GM12878 (cell line): ENCODE measurements at regions not wholly inside any gene's neighbourhood (a gene's known extent, or its start where the extent isn't known, plus 50 kb on each side); places are given as distances from the start of the nearest gene placed in this dataset.

ENCODE experiments used
- ATAC-seq: fragments of 200-7000 bp; cut with Tn5 transposase; 3 replicates; pipeline ENCODE4 v1.9.1; 2020; ENCODE audit warnings: mild to moderate bottlenecking, moderate library complexity
- BruUV-seq: library from RNA; stranded (reverse); fragments of 400-500 nt; replicated peaks from 2 replicates; lab custom pipeline; 2021; lab: Mats Ljungman, UMichigan
- CTCF ChIA-PET: fragments of 300-600 bp; sonication (Branson Sonifier 250); formaldehyde crosslinking; extraction: SDS; loops from one replicate; lab custom pipeline; 2021; ENCODE audit warnings: inconsistent platforms; lab: Yijun Ruan, JAX
- POLR2A ChIA-PET: fragments of 350-600 bp; formaldehyde crosslinking; extraction: SDS; loops from one replicate; lab custom pipeline; 2021; ENCODE audit warnings: inconsistent platforms; lab: Charles Lee
- RAD21 ChIA-PET: fragments of 300-600 bp; sonication (Branson Sonifier 250); formaldehyde crosslinking; loops from one replicate; lab custom pipeline; 2023; ENCODE audit warnings: antibody characterized with exemption; ENCODE audit not compliant: unreplicated experiment; lab: Charles Lee
- SMC1A ChIA-PET: fragments of 300-600 bp; sonication (Branson Sonifier 250); formaldehyde crosslinking; loops from one replicate; lab custom pipeline; 2023; ENCODE audit not compliant: unreplicated experiment, uncharacterized antibody; lab: Charles Lee
- DNase-seq: peaks from one replicate; pipeline ENCODE4 v3.0.0-alpha.2; 2011; ENCODE audit warnings: low read depth, low spot score
- FAIRE-seq: peaks from 3 replicates; lab custom pipeline; 2011; peaks lifted over from hg19 to GRCh38; lab: Jason Lieb, UNC
- H2AFZ ChIP-seq: 2 replicates; pipeline ENCODE4 v1.6.0; 2011; ENCODE audit warnings: low read depth, low read length, control low read depth; ENCODE audit not compliant: control insufficient read depth
- H3K27ac ChIP-seq: 2 replicates; pipeline ENCODE4 v1.5.1; 2011; ENCODE audit warnings: control low read depth; ENCODE audit not compliant: control insufficient read depth, insufficient read depth
- H3K27me3 ChIP-seq, 2 experiments: replicated peaks in 1 of 2; 2 replicates each; pipeline versions ENCODE4 v1.6.0 to v1.6.1; 2011; ENCODE audit warnings: low read length in 1 of 2; ENCODE audit not compliant: control insufficient read depth in 2 of 2, insufficient read depth in 2 of 2
- H3K36me3 ChIP-seq, 2 experiments: 2 replicates each; pipeline ENCODE4 v1.5.1; 2011; ENCODE audit warnings: low read length in 1 of 2; ENCODE audit not compliant: control insufficient read depth in 2 of 2, insufficient read depth in 2 of 2
- H3K4me1 ChIP-seq: 2 replicates; pipeline ENCODE4 v1.6.1; 2011; ENCODE audit warnings: mild to moderate bottlenecking, low read length, moderate library complexity, mixed read lengths; ENCODE audit not compliant: control insufficient read depth, insufficient read depth
- H3K4me2 ChIP-seq: 2 replicates; pipeline ENCODE4 v1.6.0; 2011; ENCODE audit warnings: control low read depth; ENCODE audit not compliant: control insufficient read depth, insufficient read depth
- H3K4me3 ChIP-seq: fragments of 200-600 bp; sonication (generic); 2 replicates; pipeline ENCODE4 v1.5.1; 2016
- H3K79me2 ChIP-seq: 2 replicates; pipeline ENCODE4 v1.6.0; 2011; ENCODE audit warnings: low read length; ENCODE audit not compliant: control insufficient read depth, insufficient read depth
- H3K9ac ChIP-seq: 2 replicates; pipeline ENCODE4 v1.8.0; 2011; ENCODE audit warnings: low read length, control low read depth, mixed read lengths; ENCODE audit not compliant: control insufficient read depth, insufficient read depth
- H3K9me3 ChIP-seq: replicated peaks from 3 replicates; pipeline ENCODE4 v1.5.1; 2011; ENCODE audit warnings: mild to moderate bottlenecking, low read length; ENCODE audit not compliant: control insufficient read depth, insufficient read depth
- H4K20me1 ChIP-seq: 2 replicates; pipeline ENCODE4 v1.6.0; 2011; ENCODE audit not compliant: control insufficient read depth, insufficient read depth
- BCL11A ChIP-seq: IDR thresholded peaks from 2 replicates; pipeline ENCODE4 v1.6.1; 2011; ENCODE audit warnings: low read depth, low read length
- CUX1 ChIP-seq: IDR thresholded peaks from 2 replicates; pipeline ENCODE4 v1.6.1; 2012; ENCODE audit warnings: improper control_type of control experiment, low read depth, low read length; ENCODE audit not compliant: insufficient replicate concordance
- MTA2 ChIP-seq: fragments of 450-650 bp; IDR thresholded peaks from 2 replicates; pipeline ENCODE4 v1.6.1; 2016; ENCODE audit warnings: low read depth, mild to moderate bottlenecking, moderate library complexity
- PRDM15 ChIP-seq: fragments of 450-650 bp; formaldehyde crosslinking; IDR thresholded peaks from 2 replicates; pipeline ENCODE4 v1.4.0; 2020; ENCODE audit warnings: mild to moderate bottlenecking, moderate library complexity
- RB1 ChIP-seq: fragments of 450-650 bp; formaldehyde crosslinking; IDR thresholded peaks from 2 replicates; pipeline ENCODE4 v1.6.1; 2017; ENCODE audit warnings: mild to moderate bottlenecking, borderline replicate concordance
- REST ChIP-seq: IDR thresholded peaks from 2 replicates; pipeline ENCODE4 v1.6.1; 2012; ENCODE audit warnings: mild to moderate bottlenecking, low read depth, low read length
- STAT1 ChIP-seq: fragments of 450-650 bp; conservative IDR thresholded peaks from 2 replicates; pipeline ENCODE4 v1.6.1; 2014; ENCODE audit warnings: antibody characterized with exemption, mild to moderate bottlenecking
- USF1 ChIP-seq: IDR thresholded peaks from 2 replicates; pipeline ENCODE4 v1.6.1; 2011; ENCODE audit warnings: borderline replicate concordance, low read depth, mild to moderate bottlenecking, moderate library complexity, mixed read lengths, low read length; ENCODE audit not compliant: insufficient read depth; ENCODE audit errors: extremely low read length
- WGBS: methylation state at CpG from one replicate; pipeline ENCODE4 v1.1.6; 2016; ENCODE audit warnings: low lambda C conversion rate; ENCODE audit not compliant: insufficient replicate concordance, insufficient coverage; ENCODE audit errors: missing lambda C conversion rate; 5-methylcytosine and 5-hydroxymethylcytosine counted together
- in situ Hi-C: fragments of 300-500 bp; cut with MboI; formaldehyde crosslinking; loops from 9 replicates; pipeline ENCODE4 v1.14.3; 2018; ENCODE audit warnings: mixed read lengths
- intact Hi-C: fragments of 100-400 bp; cut with micrococcal nuclease; formaldehyde crosslinking; loops from one replicate; pipeline ENCODE4 v1.14.2; 2022; ENCODE audit not compliant: unreplicated experiment

- no peak overlapping the region for H3K27ac ChIP-seq
- no peaks in the 10 kb centered on the region for H3K79me2 ChIP-seq
- ATAC-seq: no peak
- H3K4me3 ChIP-seq: no peak overlapping the region
- H3K9ac ChIP-seq: no peak overlapping the region
- SMC1A ChIA-PET: interaction anchor here (1.1 to 1.7 kb wide), 4 partner anchors 9 to 445 kb away, joined by 3 to 6 read pairs (median 4); no protein-coding TSS in a partner anchor
- H3K4me1 ChIP-seq: no peaks in the 10 kb centered on the region
- DNase-seq: no peak
- no peaks in the 10 kb centered on the region for H3K9me3 ChIP-seq
- CTCF ChIA-PET: interaction anchor here (0.6 to 1.3 kb wide), 2 partner anchors 13 to 109 kb away, joined by 3 read pairs; no protein-coding TSS in a partner anchor
- H4K20me1 ChIP-seq: no peaks in the 10 kb centered on the region
- POLR2A ChIA-PET: no interaction called here
- BruUV-seq: no TSS peak
- whole genome bisulfite sequencing: 85% methylated on average over 2 of the region's 2 CpGs
- RAD21 ChIA-PET: interaction anchor here (0.8 kb wide), 1 partner anchor 109 kb away, joined by 3 read pairs; no protein-coding TSS in a partner anchor
- no peak for FAIRE-seq
- H3K4me2 ChIP-seq: no peak overlapping the region
- no peak overlapping the region for H2AFZ ChIP-seq
- intact Hi-C loops (no loop called here), in situ Hi-C loops (no loop called here)
- no peaks in the 10 kb centered on the region for H3K27me3 ChIP-seq
- H3K36me3 ChIP-seq: no peaks in the 10 kb centered on the region
- TF ChIP-seq PRDM15 (CRISPR knock-in tag): no peak
- no peak for TF ChIP-seq STAT1
- no peak for TF ChIP-seq MTA2
- TF ChIP-seq RB1: no peak
- no peak for TF ChIP-seq REST
- TF ChIP-seq USF1: no peak
- TF ChIP-seq BCL11A: no peak
- TF ChIP-seq CUX1: no peak
Observed at GRCh38 chr11:95595973-95596489, 193.6 kb downstream of the FAM76B start.
